NCI-H2107 (cell line): ENCODE measurements at regions not wholly inside any gene's neighbourhood (a gene's known extent, or its start where the extent isn't known, plus 50 kb on each side); places are given as distances from the start of the nearest gene placed in this dataset.
"Not testable (repeated sequence)": the region's sequence is repeated elsewhere in the genome, so short reads cannot be mapped to it uniquely, and the experiment has no call there.

Experiments
- DNase-seq: peaks from one replicate; lab custom pipeline; 2025; lab: John Stamatoyannopoulos, UW

DNA sequence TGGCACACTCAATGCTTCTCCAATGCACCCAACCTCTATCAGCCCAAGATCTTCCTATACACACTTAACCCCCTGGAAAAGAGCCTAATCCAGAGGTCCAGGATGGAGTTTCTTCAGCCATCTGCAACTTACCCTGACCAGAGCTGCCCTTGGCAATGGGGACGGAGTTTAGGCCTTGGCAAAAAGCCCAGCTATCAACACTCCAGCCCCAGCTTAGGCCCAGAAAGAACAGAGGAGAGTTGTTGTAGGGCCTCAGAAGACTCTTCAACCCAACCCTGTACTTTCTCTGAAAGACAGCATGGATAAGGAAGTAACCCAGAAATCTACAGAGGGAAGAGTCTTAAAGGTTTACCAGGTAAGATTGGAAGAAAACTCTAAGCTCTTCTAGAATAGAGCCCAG is 219.3 kb upstream of the PELI2 start:
- no peak for DNase-seq

GRCh38 chr14:55899531-55899930 is 218.7 kb upstream of the PELI2 start:
- DNase-seq, result no peak

- no peak for DNase-seq
Observed at GRCh38 chr14:55900749-55901148, 217.5 kb upstream of the PELI2 start.

DNA sequence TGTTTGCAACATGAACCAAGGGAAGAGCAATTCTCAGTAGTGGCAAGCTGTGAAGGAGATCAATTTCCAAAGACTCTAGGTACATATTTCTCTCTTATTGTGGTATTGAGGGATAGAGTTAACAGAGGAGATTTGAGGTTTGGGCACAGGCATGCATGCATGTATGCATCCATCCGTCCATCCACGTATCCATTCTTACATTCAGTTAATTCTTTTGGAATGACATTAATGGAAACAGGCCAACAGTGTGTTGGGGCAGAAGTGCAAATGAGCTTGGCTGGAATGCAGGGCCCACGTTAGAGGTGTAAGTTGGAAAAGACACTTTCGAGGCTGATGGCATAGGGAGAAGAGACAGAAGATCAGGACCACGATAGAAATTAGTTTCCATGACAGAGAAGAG is 216.9 kb upstream of the PELI2 start:
- no peak for DNase-seq

DNA sequence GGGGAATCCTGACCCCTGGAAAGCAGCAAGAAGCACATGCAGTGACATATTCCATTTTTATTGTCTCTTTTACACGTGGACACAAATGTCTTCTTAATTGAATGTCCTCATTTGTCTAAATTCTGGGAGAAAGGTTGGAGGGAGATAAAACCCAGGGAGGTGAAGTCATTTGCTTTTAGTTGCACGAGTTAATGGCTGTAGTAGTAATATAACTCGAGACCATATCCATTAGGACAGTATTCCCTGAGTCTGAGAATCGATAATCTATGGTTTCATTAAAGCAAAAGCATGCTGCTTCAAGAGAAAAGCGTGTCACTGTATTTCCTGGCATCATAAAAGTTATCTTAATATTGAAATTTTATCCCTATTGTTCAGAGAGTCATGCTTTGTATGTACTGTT is 216.0 kb upstream of the PELI2 start:
- DNase-seq, result no peak

DNA sequence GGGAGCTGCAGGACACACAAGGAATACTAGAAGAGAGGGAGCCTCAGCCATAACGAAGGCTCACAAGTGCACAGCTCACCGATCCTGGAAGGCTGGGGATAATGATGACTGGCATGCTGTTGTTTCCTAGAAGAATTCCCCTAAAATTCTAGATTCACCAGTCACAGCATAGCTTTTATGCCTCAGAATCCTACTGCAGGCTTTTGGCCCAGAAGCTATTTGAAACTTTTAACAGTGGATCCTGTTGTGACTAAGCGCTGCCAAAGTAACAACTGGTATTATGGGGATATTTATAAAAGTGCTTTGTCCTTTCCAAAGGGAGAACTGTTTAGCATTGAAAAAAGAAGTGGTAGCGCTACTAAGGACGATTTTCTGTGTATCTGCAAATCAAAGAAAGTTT is 214.1 kb upstream of the PELI2 start:
- no peak for DNase-seq

DNA sequence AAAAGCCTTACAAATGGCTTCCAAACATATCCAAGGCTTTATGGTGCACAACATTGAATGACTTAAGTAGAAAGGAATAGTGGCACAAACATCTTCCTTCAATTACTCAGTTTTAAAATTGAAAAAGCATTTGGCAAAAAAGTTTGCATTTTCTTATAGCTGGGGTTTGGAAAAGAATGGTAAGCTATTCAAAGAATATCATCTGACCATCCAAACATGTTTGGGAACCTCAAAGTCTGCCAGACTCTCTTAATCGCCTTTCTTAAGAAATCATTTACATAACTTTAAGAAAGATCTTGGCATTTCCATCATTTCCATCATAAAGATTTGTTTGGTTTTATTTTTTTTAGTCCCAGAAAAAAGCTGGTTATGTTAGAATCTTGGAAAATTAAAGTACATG is 210.1 kb upstream of the PELI2 start:
- no peak for DNase-seq

GRCh38 chr14:55909879-55910278 is 208.3 kb upstream of the PELI2 start:
- DNase-seq, result no peak

DNA sequence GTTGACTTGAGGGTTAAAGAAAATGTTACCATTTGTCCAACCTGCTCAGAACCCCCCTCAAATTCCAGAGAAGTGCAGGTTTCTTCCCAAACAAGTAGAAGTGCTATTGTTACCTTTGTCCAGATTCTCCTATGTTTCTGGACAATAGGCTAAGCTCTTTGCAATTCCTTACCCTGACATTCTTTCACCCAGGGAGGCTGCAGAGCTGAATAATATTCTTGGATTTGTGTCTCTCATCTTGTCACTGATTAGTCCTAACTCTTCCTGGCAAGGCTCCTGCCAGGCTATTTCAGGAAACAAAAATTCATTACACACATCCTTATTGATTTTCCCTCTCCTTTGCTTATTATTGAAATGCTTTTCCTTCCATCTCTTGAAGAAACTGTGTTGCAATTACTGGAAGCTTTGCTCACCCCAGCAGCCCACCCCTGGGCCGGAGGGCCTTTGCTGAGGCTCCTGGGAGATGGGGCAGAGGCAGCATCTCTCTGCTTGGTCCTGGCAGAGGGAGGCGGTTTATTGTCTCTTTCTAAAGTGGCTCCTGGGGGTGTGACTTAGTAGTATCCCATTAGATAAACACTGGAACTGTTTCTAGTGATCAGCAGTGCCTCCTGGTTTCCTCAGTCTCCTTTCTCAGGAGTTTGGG is 207.5 kb upstream of the PELI2 start:
- no peak for DNase-seq

DNA sequence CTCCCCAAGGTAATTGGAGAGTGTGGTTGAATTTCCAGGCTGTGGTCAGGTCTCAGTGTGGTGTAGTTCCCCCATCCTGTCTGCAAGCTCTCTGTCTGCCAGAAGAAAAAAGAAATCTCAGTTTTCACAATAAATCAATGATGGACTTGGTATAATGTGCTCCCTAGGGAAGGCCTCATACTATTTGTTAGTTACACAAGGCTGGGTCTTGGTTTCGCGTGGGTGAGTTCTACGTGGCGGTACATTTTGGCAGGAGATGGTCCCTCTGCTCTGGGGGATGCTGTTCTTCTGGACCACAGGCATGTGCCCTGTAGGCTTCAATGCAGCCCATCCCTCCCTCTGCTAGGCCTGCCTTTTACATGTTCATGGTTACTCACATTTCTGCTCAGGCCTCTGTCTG is 206.4 kb upstream of the PELI2 start:
- DNase-seq, result no peak

GRCh38 chr14:55912344-55912743 is 205.9 kb upstream of the PELI2 start:
- no peak for DNase-seq

- DNase-seq, result no peak
Observed at GRCh38 chr14:55913324-55914025, 204.7 kb upstream of the PELI2 start.

DNA sequence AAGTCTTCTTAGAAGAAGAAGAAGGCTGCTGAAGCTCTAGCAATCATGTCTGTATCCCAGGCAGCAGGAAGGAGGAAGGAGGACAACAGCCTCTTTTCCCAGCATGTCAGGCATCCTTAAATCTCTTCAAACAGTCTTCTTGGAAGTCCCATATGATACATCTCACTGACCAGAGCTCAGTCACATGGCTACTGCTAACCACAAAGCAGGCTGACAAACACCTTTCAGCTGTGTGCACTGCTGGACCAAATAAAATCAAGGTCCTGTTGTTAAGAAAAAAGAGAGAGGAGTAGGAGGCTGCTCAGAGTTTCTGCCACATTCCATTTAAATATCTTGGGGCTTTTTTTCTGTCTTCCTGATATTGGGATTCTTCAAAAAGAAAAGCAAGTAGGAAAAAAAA is 203.4 kb upstream of the PELI2 start:
- DNase-seq, result no peak

DNA sequence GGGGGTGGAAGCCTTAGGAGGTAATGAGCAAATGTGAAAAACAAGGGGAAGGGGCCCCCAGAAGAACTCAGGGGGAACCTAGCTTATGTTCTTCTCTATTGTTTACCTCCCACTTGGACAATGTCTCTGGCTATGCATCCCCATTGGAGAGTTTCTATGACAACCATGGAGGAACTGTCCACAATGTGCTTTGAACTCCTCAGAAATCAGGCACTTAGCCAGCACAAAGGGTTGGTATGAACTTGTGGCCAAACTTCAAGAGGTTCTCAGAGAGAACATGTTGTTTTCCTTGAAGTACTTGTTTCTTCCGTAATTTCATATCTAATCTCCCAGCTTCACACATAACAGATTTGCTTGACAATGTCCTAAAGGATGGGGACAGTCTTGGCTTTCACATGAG is 202.8 kb upstream of the PELI2 start:
- DNase-seq, result no peak

GRCh38 chr14:55919800-55920199 is 198.4 kb upstream of the PELI2 start:
- DNase-seq, result not testable (repeated sequence)

GRCh38 chr14:55921511-55921910 is 196.7 kb upstream of the PELI2 start:
- no peak for DNase-seq

GRCh38 chr14:55926007-55926406 is 192.2 kb upstream of the PELI2 start:
- peak; percentile 37 for DNase-seq

- DNase-seq, result no peak
Observed at GRCh38 chr14:55927028-55927427, 191.2 kb upstream of the PELI2 start.

GRCh38 chr14:55928276-55928675 is 189.9 kb upstream of the PELI2 start:
- DNase-seq, result no peak

DNA sequence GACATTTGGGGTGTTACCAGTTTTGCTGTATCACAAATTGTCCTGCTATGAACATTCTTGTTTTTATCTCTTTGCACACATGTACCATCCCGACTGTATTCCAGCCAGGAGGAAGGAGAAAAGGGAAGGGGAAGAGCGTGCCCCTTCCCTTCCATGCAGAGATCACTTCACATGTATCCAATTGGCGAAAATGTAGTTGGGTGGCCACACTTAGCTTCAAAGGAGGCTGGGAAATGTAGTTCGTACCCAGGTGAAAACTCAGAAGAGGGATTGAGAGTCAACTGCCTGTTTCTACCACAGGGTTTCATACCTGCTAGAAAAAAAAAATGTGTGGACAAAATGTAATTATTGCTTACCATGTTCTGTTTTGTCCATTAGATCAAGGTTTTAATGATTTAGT is 189.1 kb upstream of the PELI2 start:
- no peak for DNase-seq

- DNase-seq, result no peak
Observed at GRCh38 chr14:55930016-55930784, 188.0 kb upstream of the PELI2 start.

GRCh38 chr14:55936691-55937090 is 181.5 kb upstream of the PELI2 start:
- no peak for DNase-seq

GRCh38 chr14:55938249-55938791 is 179.9 kb upstream of the PELI2 start:
- DNase-seq, result no peak
